GM12878 (cell line): ENCODE measurements at regions not wholly inside any gene's neighbourhood (a gene's known extent, or its start where the extent isn't known, plus 50 kb on each side); places are given as distances from the start of the nearest gene placed in this dataset.
"Not testable (repeated sequence)": the region's sequence is repeated elsewhere in the genome, so short reads cannot be mapped to it uniquely, and the experiment has no call there.

Experiments used
- ATAC-seq: fragments of 200-7000 bp; cut with Tn5 transposase; 3 replicates; pipeline ENCODE4 v1.9.1; 2020; ENCODE audit warnings: mild to moderate bottlenecking, moderate library complexity
- BruUV-seq: library from RNA; stranded (reverse); fragments of 400-500 nt; replicated peaks from 2 replicates; lab custom pipeline; 2021; lab: Mats Ljungman, UMichigan
- CTCF ChIA-PET: fragments of 300-600 bp; sonication (Branson Sonifier 250); formaldehyde crosslinking; extraction: SDS; loops from one replicate; lab custom pipeline; 2021; ENCODE audit warnings: inconsistent platforms; lab: Yijun Ruan, JAX
- POLR2A ChIA-PET: fragments of 350-600 bp; formaldehyde crosslinking; extraction: SDS; loops from one replicate; lab custom pipeline; 2021; ENCODE audit warnings: inconsistent platforms; lab: Charles Lee
- RAD21 ChIA-PET: fragments of 300-600 bp; sonication (Branson Sonifier 250); formaldehyde crosslinking; loops from one replicate; lab custom pipeline; 2023; ENCODE audit warnings: antibody characterized with exemption; ENCODE audit not compliant: unreplicated experiment; lab: Charles Lee
- SMC1A ChIA-PET: fragments of 300-600 bp; sonication (Branson Sonifier 250); formaldehyde crosslinking; loops from one replicate; lab custom pipeline; 2023; ENCODE audit not compliant: unreplicated experiment, uncharacterized antibody; lab: Charles Lee
- DNase-seq: peaks from one replicate; pipeline ENCODE4 v3.0.0-alpha.2; 2011; ENCODE audit warnings: low read depth, low spot score
- FAIRE-seq: peaks from 3 replicates; lab custom pipeline; 2011; peaks lifted over from hg19 to GRCh38; lab: Jason Lieb, UNC
- H2AFZ ChIP-seq: 2 replicates; pipeline ENCODE4 v1.6.0; 2011; ENCODE audit warnings: low read depth, low read length, control low read depth; ENCODE audit not compliant: control insufficient read depth
- H3K27ac ChIP-seq: 2 replicates; pipeline ENCODE4 v1.5.1; 2011; ENCODE audit warnings: control low read depth; ENCODE audit not compliant: control insufficient read depth, insufficient read depth
- H3K27me3 ChIP-seq, 2 experiments: replicated peaks in 1 of 2; 2 replicates each; pipeline versions ENCODE4 v1.6.0 to v1.6.1; 2011; ENCODE audit warnings: low read length in 1 of 2; ENCODE audit not compliant: control insufficient read depth in 2 of 2, insufficient read depth in 2 of 2
- H3K36me3 ChIP-seq, 2 experiments: 2 replicates each; pipeline ENCODE4 v1.5.1; 2011; ENCODE audit warnings: low read length in 1 of 2; ENCODE audit not compliant: control insufficient read depth in 2 of 2, insufficient read depth in 2 of 2
- H3K4me1 ChIP-seq: 2 replicates; pipeline ENCODE4 v1.6.1; 2011; ENCODE audit warnings: mild to moderate bottlenecking, low read length, moderate library complexity, mixed read lengths; ENCODE audit not compliant: control insufficient read depth, insufficient read depth
- H3K4me2 ChIP-seq: 2 replicates; pipeline ENCODE4 v1.6.0; 2011; ENCODE audit warnings: control low read depth; ENCODE audit not compliant: control insufficient read depth, insufficient read depth
- H3K4me3 ChIP-seq: fragments of 200-600 bp; sonication (generic); 2 replicates; pipeline ENCODE4 v1.5.1; 2016
- H3K79me2 ChIP-seq: 2 replicates; pipeline ENCODE4 v1.6.0; 2011; ENCODE audit warnings: low read length; ENCODE audit not compliant: control insufficient read depth, insufficient read depth
- H3K9ac ChIP-seq: 2 replicates; pipeline ENCODE4 v1.8.0; 2011; ENCODE audit warnings: low read length, control low read depth, mixed read lengths; ENCODE audit not compliant: control insufficient read depth, insufficient read depth
- H3K9me3 ChIP-seq: replicated peaks from 3 replicates; pipeline ENCODE4 v1.5.1; 2011; ENCODE audit warnings: mild to moderate bottlenecking, low read length; ENCODE audit not compliant: control insufficient read depth, insufficient read depth
- H4K20me1 ChIP-seq: 2 replicates; pipeline ENCODE4 v1.6.0; 2011; ENCODE audit not compliant: control insufficient read depth, insufficient read depth
- HSF1 ChIP-seq: fragments of 150-350 bp; IDR thresholded peaks from 2 replicates; pipeline ENCODE4 v1.6.1; 2014; ENCODE audit warnings: mild to moderate bottlenecking, low read depth, low read length
- JUNB ChIP-seq: IDR thresholded peaks from 2 replicates; pipeline ENCODE4 v1.6.1; 2016; ENCODE audit warnings: antibody characterized with exemption, mild to moderate bottlenecking
- KDM1A ChIP-seq: fragments of 200-600 bp; sonication (generic); IDR thresholded peaks from 2 replicates; pipeline ENCODE4 v1.6.1; 2016; ENCODE audit warnings: borderline replicate concordance
- KLF5 ChIP-seq: fragments of 450-650 bp; IDR thresholded peaks from 2 replicates; pipeline ENCODE4 v1.6.1; 2014; ENCODE audit warnings: mild to moderate bottlenecking; ENCODE audit not compliant: partially characterized antibody
- MYC ChIP-seq: IDR thresholded peaks from 2 replicates; pipeline ENCODE4 v1.6.1; 2011; ENCODE audit warnings: mild to moderate bottlenecking, low read length, moderate library complexity, inconsistent platforms; ENCODE audit not compliant: insufficient read depth, insufficient replicate concordance, insufficient read length, severe bottlenecking
- NBN ChIP-seq: fragments of 450-650 bp; IDR thresholded peaks from 2 replicates; pipeline ENCODE4 v1.6.1; 2016
- NR2C2 ChIP-seq: IDR thresholded peaks from 2 replicates; pipeline ENCODE4 v1.6.1; 2011; ENCODE audit warnings: borderline replicate concordance, low read depth; ENCODE audit not compliant: control insufficient read depth, insufficient read length
- POLR2AphosphoS2 ChIP-seq: IDR thresholded peaks from 2 replicates; pipeline ENCODE4 v1.6.1; 2011; ENCODE audit warnings: low read depth, mild to moderate bottlenecking, low read length, improper control_type of control experiment, moderate library complexity
- POLR2AphosphoS5 ChIP-seq: IDR thresholded peaks from 2 replicates; pipeline ENCODE4 v1.6.1; 2011; ENCODE audit warnings: mild to moderate bottlenecking, low read length, inconsistent platforms
- RELB ChIP-seq: fragments of 450-650 bp; IDR thresholded peaks from 2 replicates; pipeline ENCODE4 v1.6.1; 2017; ENCODE audit warnings: low read depth, mild to moderate bottlenecking, moderate library complexity
- SP1 ChIP-seq: IDR thresholded peaks from one replicate; pipeline ENCODE4 v1.6.1; 2011; ENCODE audit warnings: low read depth, low read length
- SPI1 ChIP-seq: IDR thresholded peaks from 2 replicates; pipeline ENCODE4 v1.6.1; 2011; ENCODE audit warnings: low read depth, mild to moderate bottlenecking, low read length, moderate library complexity, borderline replicate concordance; ENCODE audit not compliant: insufficient read depth
- TCF12 ChIP-seq: IDR thresholded peaks from 2 replicates; pipeline ENCODE4 v1.6.1; 2011; ENCODE audit warnings: low read depth, mild to moderate bottlenecking, low read length
- USF2 ChIP-seq: IDR thresholded peaks from 2 replicates; pipeline ENCODE4 v1.6.1; 2011; ENCODE audit warnings: low read depth, low read length, improper control_type of control experiment, borderline replicate concordance
- WGBS: methylation state at CpG from one replicate; pipeline ENCODE4 v1.1.6; 2016; ENCODE audit warnings: low lambda C conversion rate; ENCODE audit not compliant: insufficient replicate concordance, insufficient coverage; ENCODE audit errors: missing lambda C conversion rate; 5-methylcytosine and 5-hydroxymethylcytosine counted together
- in situ Hi-C: fragments of 300-500 bp; cut with MboI; formaldehyde crosslinking; loops from 9 replicates; pipeline ENCODE4 v1.14.3; 2018; ENCODE audit warnings: mixed read lengths
- intact Hi-C: fragments of 100-400 bp; cut with micrococcal nuclease; formaldehyde crosslinking; loops from one replicate; pipeline ENCODE4 v1.14.2; 2022; ENCODE audit not compliant: unreplicated experiment

- DNase-seq, H3K9me3 ChIP-seq, H3K4me3 ChIP-seq, FAIRE-seq, ATAC-seq, H3K79me2 ChIP-seq, H3K27ac ChIP-seq, H2AFZ ChIP-seq, H3K9ac ChIP-seq, H4K20me1 ChIP-seq, CTCF ChIA-PET, POLR2A ChIA-PET, intact Hi-C loops, RAD21 ChIA-PET, H3K36me3 ChIP-seq, SMC1A ChIA-PET, in situ Hi-C loops, H3K4me2 ChIP-seq, H3K27me3 ChIP-seq, BruUV-seq, H3K4me1 ChIP-seq: not testable (repeated sequence)
- WGBS = 36% methylated on average over 8 of the region's 9 CpGs
Measured at GRCh38 chr15:22242311-22242710, 162.0 kb downstream of the OR4M2 start.

GRCh38 chr15:22243440-22244130 is 163.3 kb downstream of the OR4M2 start:
- Histone ChIP-seq H3K27me3 (no peaks in the 10 kb centered on the region), H4K20me1 (no peaks in the 10 kb centered on the region), H3K36me3 (no peaks in the 10 kb centered on the region), H3K4me1 (no peaks in the 10 kb centered on the region), H3K27ac (no peak overlapping the region), H3K9me3 (no peaks in the 10 kb centered on the region), H3K79me2 (no peaks in the 10 kb centered on the region), H2AFZ (no peak overlapping the region), H3K4me3 (no peak overlapping the region), H3K9ac (no peak overlapping the region), H3K4me2 (no peak overlapping the region)
- in situ Hi-C loops (no loop called here), intact Hi-C loops (no loop called here)
- FAIRE-seq (no peak), DNase-seq (no peak), ATAC-seq (no peak)
- RAD21 ChIA-PET = no interaction called here
- WGBS = 37% methylated on average over 6 of the region's 8 CpGs
- SMC1A ChIA-PET = no interaction called here
- POLR2A ChIA-PET = no interaction called here
- CTCF ChIA-PET = no interaction called here
- BruUV-seq = no TSS peak
- TF ChIP-seq POLR2AphosphoS2 (no peak), USF2 (no peak), KLF5 (no peak), RELB (no peak), JUNB (no peak), KDM1A (no peak), MYC (no peak), NBN (no peak), SPI1 (no peak), POLR2AphosphoS5 (no peak), NR2C2 (no peak), TCF12 (no peak), HSF1 (no peak), SP1 (no peak)
